ENCODE measurements at regions not wholly inside any gene's neighbourhood (a gene's known extent, or its start where the extent isn't known, plus 50 kb on each side); places are given as distances from the start of the nearest gene placed in this dataset.

GRCh38 chr7:136049117-136049516 is 72.0 kb upstream of the MTPN start:
- 29 to 71% (median 41%) methylated on average over 7 of the region's 7 CpGs for WGBS, 3 donors
- no peaks in the 10 kb centered on the region for H3K27me3 ChIP-seq (ENCODE audit: control insufficient read depth in 3 of 3, insufficient read depth in 3 of 3, low read length in 3 of 3)
- DNase-seq (no peak), FAIRE-seq (no peak)
- no peaks in the 10 kb centered on the region for H3K4me1 ChIP-seq (ENCODE audit: control insufficient read depth in 3 of 3, insufficient read depth in 2 of 3, low read depth in 1 of 3, low read length in 2 of 3)
- H3K36me3 ChIP-seq (ENCODE audit: control insufficient read depth in 3 of 3, insufficient read depth in 2 of 3, low read depth in 1 of 3, low read length in 3 of 3) = no peaks in the 10 kb centered on the region
- H3K4me3 ChIP-seq (ENCODE audit: low read depth in 1 of 3, low read length in 3 of 3) = no peak overlapping the region
- no peak overlapping the region for H3K27ac ChIP-seq (ENCODE audit: low read depth in 1 of 3, low read length in 2 of 3)
- no peaks in the 10 kb centered on the region for H3K9me3 ChIP-seq (ENCODE audit: control insufficient read depth in 2 of 2, insufficient read depth in 1 of 2, low read depth in 1 of 2, low read length in 1 of 2)

- FAIRE-seq (no peak), DNase-seq (no peak)
- no peak overlapping the region for H3K4me3 ChIP-seq (ENCODE audit: low read depth in 1 of 3, low read length in 3 of 3)
- no peak overlapping the region for H3K27ac ChIP-seq (ENCODE audit: low read depth in 1 of 3, low read length in 2 of 3)
- 60 to 76% (median 61%) methylated on average over 2 of the region's 2 CpGs for WGBS, 3 donors
- H3K9me3 ChIP-seq (ENCODE audit: control insufficient read depth in 2 of 2, insufficient read depth in 1 of 2, low read depth in 1 of 2, low read length in 1 of 2) = no peaks in the 10 kb centered on the region
- no peaks in the 10 kb centered on the region for H3K4me1 ChIP-seq (ENCODE audit: control insufficient read depth in 3 of 3, insufficient read depth in 2 of 3, low read depth in 1 of 3, low read length in 2 of 3)
- no peaks in the 10 kb centered on the region for H3K27me3 ChIP-seq (ENCODE audit: control insufficient read depth in 3 of 3, insufficient read depth in 3 of 3, low read length in 3 of 3)
- no peaks in the 10 kb centered on the region for H3K36me3 ChIP-seq (ENCODE audit: control insufficient read depth in 3 of 3, insufficient read depth in 2 of 3, low read depth in 1 of 3, low read length in 3 of 3)
Observed at GRCh38 chr7:136046548-136046947, 69.4 kb upstream of the MTPN start.

- Histone ChIP-seq H3K4me1 (ENCODE audit: control insufficient read depth in 3 of 3, insufficient read depth in 2 of 3, low read depth in 1 of 3, low read length in 2 of 3) (no peaks in the 10 kb centered on the region), H3K9me3 (ENCODE audit: control insufficient read depth in 2 of 2, insufficient read depth in 1 of 2, low read depth in 1 of 2, low read length in 1 of 2) (no peaks in the 10 kb centered on the region), H3K36me3 (ENCODE audit: control insufficient read depth in 3 of 3, insufficient read depth in 2 of 3, low read depth in 1 of 3, low read length in 3 of 3) (no peaks in the 10 kb centered on the region), H3K27me3 (ENCODE audit: control insufficient read depth in 3 of 3, insufficient read depth in 3 of 3, low read length in 3 of 3) (no peaks in the 10 kb centered on the region), H3K4me3 (ENCODE audit: low read depth in 1 of 3, low read length in 3 of 3) (no peak overlapping the region), H3K27ac (ENCODE audit: low read depth in 1 of 3, low read length in 2 of 3) (no peak overlapping the region)
- DNase-seq = no peak
- WGBS, 3 donors = 27 to 78% (median 30%) methylated on average over 1 of the region's 1 CpG
- FAIRE-seq = no peak
Observed at GRCh38 chr7:136045992-136046391, 68.8 kb upstream of the MTPN start.

- Histone ChIP-seq H3K36me3 (ENCODE audit: control insufficient read depth in 3 of 3, insufficient read depth in 2 of 3, low read depth in 1 of 3, low read length in 3 of 3) (no peaks in the 10 kb centered on the region), H3K27ac (ENCODE audit: low read depth in 1 of 3, low read length in 2 of 3) (no peak overlapping the region), H3K27me3 (ENCODE audit: control insufficient read depth in 3 of 3, insufficient read depth in 3 of 3, low read length in 3 of 3) (no peaks in the 10 kb centered on the region), H3K4me1 (ENCODE audit: control insufficient read depth in 3 of 3, insufficient read depth in 2 of 3, low read depth in 1 of 3, low read length in 2 of 3) (no peaks in the 10 kb centered on the region), H3K4me3 (ENCODE audit: low read depth in 1 of 3, low read length in 3 of 3) (no peak overlapping the region), H3K9me3 (ENCODE audit: control insufficient read depth in 2 of 2, insufficient read depth in 1 of 2, low read depth in 1 of 2, low read length in 1 of 2) (no peaks in the 10 kb centered on the region)
- WGBS, 3 donors = 73 to 84% (median 81%) methylated on average over 3 of the region's 3 CpGs
- no peak for DNase-seq
- FAIRE-seq = no peak
Observed at GRCh38 chr7:136045181-136045580, 68.0 kb upstream of the MTPN start.

- FAIRE-seq = no peak
Observed at GRCh38 chr7:136039577-136040345, 62.6 kb upstream of the MTPN start.

GRCh38 chr7:136036336-136036735 is 59.2 kb upstream of the MTPN start:
- no peak for FAIRE-seq
- Histone ChIP-seq H3K4me3 (ENCODE audit: low read depth in 1 of 3, low read length in 3 of 3) (no peak overlapping the region), H3K27ac (ENCODE audit: low read depth in 1 of 3, low read length in 2 of 3) (no peak overlapping the region), H3K4me1 (ENCODE audit: control insufficient read depth in 3 of 3, insufficient read depth in 2 of 3, low read depth in 1 of 3, low read length in 2 of 3) (no peaks in the 10 kb centered on the region), H3K36me3 (ENCODE audit: control insufficient read depth in 3 of 3, insufficient read depth in 2 of 3, low read depth in 1 of 3, low read length in 3 of 3) (no peaks in the 10 kb centered on the region), H3K27me3 (ENCODE audit: control insufficient read depth in 3 of 3, insufficient read depth in 3 of 3, low read length in 3 of 3) (no peaks in the 10 kb centered on the region), H3K9me3 (ENCODE audit: control insufficient read depth in 2 of 2, insufficient read depth in 1 of 2, low read depth in 1 of 2, low read length in 1 of 2) (no peaks in the 10 kb centered on the region)
- 43 to 48% (median 47%) methylated on average over 3 of the region's 3 CpGs for WGBS, 3 donors
- no peak for DNase-seq

More at GRCh38 chr7:136039577-136040345, 62.6 kb upstream of the MTPN start:
- H3K27me3 ChIP-seq (ENCODE audit: control insufficient read depth in 3 of 3, insufficient read depth in 3 of 3, low read length in 3 of 3) = no peaks in the 10 kb centered on the region
- H3K36me3 ChIP-seq (ENCODE audit: control insufficient read depth in 3 of 3, insufficient read depth in 2 of 3, low read depth in 1 of 3, low read length in 3 of 3) = no peaks in the 10 kb centered on the region
- no peaks in the 10 kb centered on the region for H3K4me1 ChIP-seq (ENCODE audit: control insufficient read depth in 3 of 3, insufficient read depth in 2 of 3, low read depth in 1 of 3, low read length in 2 of 3)
- no peak overlapping the region for H3K4me3 ChIP-seq (ENCODE audit: low read depth in 1 of 3, low read length in 3 of 3)
- DNase-seq = no peak
- no peaks in the 10 kb centered on the region for H3K9me3 ChIP-seq (ENCODE audit: control insufficient read depth in 2 of 2, insufficient read depth in 1 of 2, low read depth in 1 of 2, low read length in 1 of 2)
- 70 to 75% (median 71%) methylated on average over 5 of the region's 5 CpGs for WGBS, 3 donors
- no peak overlapping the region for H3K27ac ChIP-seq (ENCODE audit: low read depth in 1 of 3, low read length in 2 of 3)

GRCh38 chr7:136034132-136034531 is 57.0 kb upstream of the MTPN start:
- Histone ChIP-seq H3K4me3 (ENCODE audit: low read depth in 1 of 3, low read length in 3 of 3) (no peak overlapping the region), H3K9me3 (ENCODE audit: control insufficient read depth in 2 of 2, insufficient read depth in 1 of 2, low read depth in 1 of 2, low read length in 1 of 2) (no peaks in the 10 kb centered on the region), H3K27me3 (ENCODE audit: control insufficient read depth in 3 of 3, insufficient read depth in 3 of 3, low read length in 3 of 3) (no peaks in the 10 kb centered on the region), H3K27ac (ENCODE audit: low read depth in 1 of 3, low read length in 2 of 3) (no peak overlapping the region), H3K4me1 (ENCODE audit: control insufficient read depth in 3 of 3, insufficient read depth in 2 of 3, low read depth in 1 of 3, low read length in 2 of 3) (no peaks in the 10 kb centered on the region), H3K36me3 (ENCODE audit: control insufficient read depth in 3 of 3, insufficient read depth in 2 of 3, low read depth in 1 of 3, low read length in 3 of 3) (no peaks in the 10 kb centered on the region)
- WGBS, 3 donors = 61 to 75% (median 65%) methylated on average over 3 of the region's 3 CpGs
- no peak for FAIRE-seq
- no peak for DNase-seq

- Histone ChIP-seq H3K4me3 (ENCODE audit: low read depth in 1 of 3, low read length in 3 of 3) (no peak overlapping the region), H3K4me1 (ENCODE audit: control insufficient read depth in 3 of 3, insufficient read depth in 2 of 3, low read depth in 1 of 3, low read length in 2 of 3) (no peaks in the 10 kb centered on the region), H3K36me3 (ENCODE audit: control insufficient read depth in 3 of 3, insufficient read depth in 2 of 3, low read depth in 1 of 3, low read length in 3 of 3) (no peaks in the 10 kb centered on the region), H3K27me3 (ENCODE audit: control insufficient read depth in 3 of 3, insufficient read depth in 3 of 3, low read length in 3 of 3) (no peaks in the 10 kb centered on the region), H3K9me3 (ENCODE audit: control insufficient read depth in 2 of 2, insufficient read depth in 1 of 2, low read depth in 1 of 2, low read length in 1 of 2) (no peaks in the 10 kb centered on the region), H3K27ac (ENCODE audit: low read depth in 1 of 3, low read length in 2 of 3) (no peak overlapping the region)
- no peak for FAIRE-seq
- DNase-seq = peak in 1 of 2 donors; percentile 4
- WGBS, 3 donors = 59 to 61% (median 60%) methylated on average over 6 of the region's 6 CpGs
Observed at GRCh38 chr7:136033413-136034031, 56.4 kb upstream of the MTPN start.

All from small intestine (tissue), 7 donors.